Neutrophil (primary cell): ENCODE measurements at regions not wholly inside any gene's neighbourhood (a gene's known extent, or its start where the extent isn't known, plus 50 kb on each side); places are given as distances from the start of the nearest gene placed in this dataset.

Experiments
- H3K27ac ChIP-seq: fragments of 200-600 bp; sonication (generic); 2 replicates; pipeline ENCODE4 v1.5.1; 2016; ENCODE audit warnings: mild to moderate bottlenecking, moderate library complexity
- H3K27me3 ChIP-seq: fragments of 200-600 bp; sonication (generic); 2 replicates; pipeline ENCODE4 v1.6.0; 2016; ENCODE audit warnings: mild to moderate bottlenecking
- H3K36me3 ChIP-seq: fragments of 200-600 bp; sonication (generic); 2 replicates; pipeline ENCODE4 v1.5.1; 2017
- H3K4me1 ChIP-seq, 2 experiments: fragments of 200-600 bp in 1 of 2; sonication (generic) in 1 of 2; 1 replicate in 1 of 2; 2 replicates in 1 of 2; pipeline versions ENCODE4 v1.5.1 to v1.6.1; 2013 to 2016; ENCODE audit warnings: low read depth in 1 of 2, low read length in 1 of 2, mild to moderate bottlenecking in 1 of 2, moderate library complexity in 1 of 2; ENCODE audit not compliant: control insufficient read depth in 1 of 2, insufficient read depth in 1 of 2
- H3K4me3 ChIP-seq, 2 experiments: fragments of 200-600 bp in 1 of 2; sonication (generic) in 1 of 2; 1 replicate in 1 of 2; 2 replicates in 1 of 2; pipeline ENCODE4 v1.5.1; 2013 to 2016; ENCODE audit warnings: low read depth in 1 of 2, low read length in 1 of 2, mild to moderate bottlenecking in 1 of 2, moderate library complexity in 1 of 2
- H3K9me3 ChIP-seq: fragments of 200-600 bp; sonication (generic); 2 replicates; pipeline ENCODE4 v1.5.1; 2016
- TF ChIP-seq, protein P1 (sequence below): fragments of 200-600 bp; sonication (generic); IDR thresholded peaks from 2 replicates; pipeline ENCODE4 v1.5.1; 2016; ENCODE audit warnings: antibody characterized with exemption

DNA sequence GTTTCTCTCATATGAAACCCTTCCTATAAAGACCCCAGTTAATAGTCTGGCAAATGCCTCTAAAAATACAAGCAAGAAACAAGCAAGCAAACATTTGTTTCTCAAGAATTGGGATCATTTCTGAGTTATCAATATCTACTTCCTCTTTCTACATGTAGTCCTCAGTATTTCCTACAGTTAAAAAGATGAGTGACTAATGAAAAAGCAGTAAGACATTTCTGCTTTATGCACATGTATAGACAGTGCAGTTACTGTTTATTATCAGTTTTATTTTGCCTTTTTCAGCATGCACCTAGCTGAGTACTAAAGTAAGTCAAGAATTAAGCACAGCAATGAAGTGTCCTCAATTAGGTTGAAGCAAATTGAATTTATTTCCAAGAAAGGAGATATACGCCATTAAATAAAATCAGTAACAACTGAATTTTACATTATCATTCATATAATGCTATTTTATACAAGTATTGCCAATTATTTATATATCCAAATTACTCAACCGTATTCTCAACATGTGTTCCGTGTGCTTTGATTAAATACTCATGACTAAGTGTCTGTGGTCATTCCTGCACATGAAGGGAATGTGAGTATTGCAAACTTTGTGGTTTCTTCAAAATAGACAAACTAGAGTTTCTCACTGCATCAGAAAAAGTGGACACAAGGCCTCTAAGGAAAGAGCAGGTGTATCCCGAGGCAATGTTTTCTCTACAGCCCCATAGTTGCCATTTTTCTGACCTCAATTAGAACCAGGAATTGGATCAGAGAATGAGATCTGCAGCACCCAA is 159.3 kb upstream of the MARCKS start:
- TF ChIP-seq, protein P1, sequence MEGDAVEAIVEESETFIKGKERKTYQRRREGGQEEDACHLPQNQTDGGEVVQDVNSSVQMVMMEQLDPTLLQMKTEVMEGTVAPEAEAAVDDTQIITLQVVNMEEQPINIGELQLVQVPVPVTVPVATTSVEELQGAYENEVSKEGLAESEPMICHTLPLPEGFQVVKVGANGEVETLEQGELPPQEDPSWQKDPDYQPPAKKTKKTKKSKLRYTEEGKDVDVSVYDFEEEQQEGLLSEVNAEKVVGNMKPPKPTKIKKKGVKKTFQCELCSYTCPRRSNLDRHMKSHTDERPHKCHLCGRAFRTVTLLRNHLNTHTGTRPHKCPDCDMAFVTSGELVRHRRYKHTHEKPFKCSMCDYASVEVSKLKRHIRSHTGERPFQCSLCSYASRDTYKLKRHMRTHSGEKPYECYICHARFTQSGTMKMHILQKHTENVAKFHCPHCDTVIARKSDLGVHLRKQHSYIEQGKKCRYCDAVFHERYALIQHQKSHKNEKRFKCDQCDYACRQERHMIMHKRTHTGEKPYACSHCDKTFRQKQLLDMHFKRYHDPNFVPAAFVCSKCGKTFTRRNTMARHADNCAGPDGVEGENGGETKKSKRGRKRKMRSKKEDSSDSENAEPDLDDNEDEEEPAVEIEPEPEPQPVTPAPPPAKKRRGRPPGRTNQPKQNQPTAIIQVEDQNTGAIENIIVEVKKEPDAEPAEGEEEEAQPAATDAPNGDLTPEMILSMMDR = no peak
- Histone ChIP-seq H3K9me3 (no peaks in the 10 kb centered on the region), H3K4me3 (no peak overlapping the region), H3K27me3 (no peaks in the 10 kb centered on the region), H3K36me3 (no peaks in the 10 kb centered on the region), H3K4me1 (peaks cover 26 to 29% of the 10 kb centered on the region in 2 experiments), H3K27ac (no peak overlapping the region)

DNA sequence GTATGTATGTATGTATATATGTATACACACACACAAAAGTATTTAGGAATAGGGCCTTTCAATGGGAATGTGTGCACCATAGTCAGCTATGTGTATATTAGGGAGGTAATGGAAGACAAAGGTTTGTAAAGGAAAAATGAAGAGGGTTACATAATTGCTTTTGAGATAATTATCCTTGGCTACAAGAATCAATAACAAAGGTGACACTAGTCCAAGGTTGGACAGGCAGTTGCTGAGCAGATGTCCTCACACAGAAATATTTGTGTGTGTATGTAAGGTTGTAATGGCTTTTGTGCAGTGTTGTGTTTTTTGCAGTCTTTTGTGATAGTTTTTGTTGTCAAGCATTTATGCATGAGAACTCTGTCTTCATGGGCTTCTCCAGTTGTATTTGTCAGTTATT is 157.9 kb upstream of the MARCKS start:
- Histone ChIP-seq H3K27ac (no peak overlapping the region), H3K9me3 (no peaks in the 10 kb centered on the region), H3K4me3 (no peak overlapping the region), H3K27me3 (no peaks in the 10 kb centered on the region), H3K36me3 (no peaks in the 10 kb centered on the region), H3K4me1 (peaks cover 26 to 29% of the 10 kb centered on the region in 2 experiments)
- TF ChIP-seq, protein P1 = no peak

DNA sequence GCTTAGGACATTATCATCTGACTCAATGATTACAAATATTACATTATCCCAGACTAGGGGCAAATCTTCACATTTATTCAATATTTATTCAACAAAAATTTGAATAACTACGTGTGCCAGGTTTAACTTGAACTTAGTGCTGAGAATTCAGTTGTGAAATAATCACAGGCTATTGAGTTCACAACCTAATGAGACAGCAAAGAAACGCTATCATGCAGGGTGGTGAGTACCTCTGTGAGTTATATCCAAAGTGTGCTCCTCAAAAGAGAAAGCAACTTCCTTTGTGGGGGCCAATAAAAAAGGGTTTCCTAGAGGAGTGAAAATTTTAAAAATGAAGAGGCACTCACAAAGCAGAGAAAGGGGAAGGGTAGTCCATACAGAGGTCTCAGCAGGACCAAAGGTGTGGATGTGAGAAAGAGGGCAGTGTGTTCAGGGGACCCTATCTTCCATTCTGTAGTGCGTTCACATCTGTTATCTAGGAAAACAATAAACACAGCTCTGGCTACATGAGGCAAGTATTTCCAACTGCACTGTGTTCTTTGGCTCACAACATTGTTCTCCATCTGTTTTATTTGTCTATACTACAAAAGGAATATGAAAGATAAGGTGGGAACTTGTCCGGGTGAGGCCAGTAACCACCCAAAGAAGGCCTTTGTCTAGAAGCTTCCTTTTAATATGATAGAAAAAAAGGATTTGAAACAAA is 155.4 kb upstream of the MARCKS start:
- Histone ChIP-seq H3K27me3 (no peaks in the 10 kb centered on the region), H3K27ac (no peak overlapping the region), H3K36me3 (no peaks in the 10 kb centered on the region), H3K9me3 (no peaks in the 10 kb centered on the region), H3K4me1 (peaks cover 11 to 14% of the 10 kb centered on the region in 2 experiments), H3K4me3 (no peak overlapping the region)
- TF ChIP-seq, protein P1 = no peak

DNA sequence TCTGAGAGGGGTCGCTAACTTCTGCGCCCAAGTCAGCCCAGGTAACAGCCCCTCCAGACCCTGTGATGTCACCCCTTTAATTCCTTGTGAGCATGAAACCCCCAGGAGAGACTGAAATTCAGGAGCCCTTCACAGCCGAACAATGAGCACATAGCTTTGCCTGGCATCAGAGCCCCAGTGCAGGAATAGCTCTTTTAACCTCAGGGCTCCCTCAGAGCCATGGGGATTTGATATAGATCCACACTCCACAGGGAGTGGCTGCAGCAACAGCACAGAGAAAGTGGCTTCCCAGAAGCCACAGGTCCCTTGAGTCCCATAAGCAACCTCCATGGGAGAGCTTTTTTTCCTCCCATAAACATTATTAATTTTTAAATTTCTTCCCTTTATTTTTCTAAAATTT is 150.0 kb upstream of the MARCKS start:
- no peaks in the 10 kb centered on the region for H3K4me1 ChIP-seq
- H3K27me3 ChIP-seq = no peaks in the 10 kb centered on the region
- no peaks in the 10 kb centered on the region for H3K36me3 ChIP-seq

DNA sequence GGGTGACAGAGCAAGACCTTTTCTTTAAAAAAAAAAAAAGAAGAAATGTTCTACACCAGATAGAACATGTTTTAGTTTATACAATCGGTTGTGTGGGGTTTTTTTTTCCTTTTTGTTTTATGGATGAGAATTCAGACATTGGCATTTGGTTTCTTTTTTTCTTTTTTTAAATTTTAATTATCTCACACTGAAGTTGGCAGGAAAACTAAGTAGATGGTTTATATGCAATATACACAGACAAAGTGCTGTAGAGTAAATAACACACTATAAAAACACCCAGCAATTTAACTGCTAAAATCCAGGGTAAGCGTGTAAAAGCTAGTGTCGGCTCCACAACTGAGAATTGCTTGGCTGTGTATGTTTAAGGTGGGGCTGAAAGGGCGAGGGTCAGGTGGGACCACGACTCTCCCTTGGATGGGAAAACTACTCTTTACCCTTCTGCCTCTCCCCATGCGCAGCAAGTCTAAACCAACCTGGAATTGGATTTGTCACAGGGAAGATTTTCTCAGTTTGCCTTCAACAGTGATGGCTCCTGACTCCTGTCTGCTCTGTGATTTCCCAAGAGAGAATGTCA is 147.1 kb upstream of the MARCKS start:
- H3K4me3 ChIP-seq = no peak overlapping the region
- H3K9me3 ChIP-seq = no peaks in the 10 kb centered on the region
- H3K4me1 ChIP-seq = no peaks in the 10 kb centered on the region
- H3K27ac ChIP-seq = no peak overlapping the region
- H3K27me3 ChIP-seq = no peaks in the 10 kb centered on the region
- H3K36me3 ChIP-seq = no peaks in the 10 kb centered on the region
- TF ChIP-seq, protein P1 = no peak

More for the DNA sequence above, 150.0 kb upstream of the MARCKS start:
- Histone ChIP-seq H3K9me3 (no peaks in the 10 kb centered on the region), H3K4me3 (no peak overlapping the region), H3K27ac (no peak overlapping the region)
- TF ChIP-seq, protein P1 = no peak
